RWPE2 (cell line): ENCODE measurements at regions not wholly inside any gene's neighbourhood (a gene's known extent, or its start where the extent isn't known, plus 50 kb on each side); places are given as distances from the start of the nearest gene placed in this dataset.

Source experiments
- ATAC-seq: fragments of 200-7000 bp; cut with Tn5 transposase; 3 replicates; pipeline ENCODE4 v1.9.1; 2021; ENCODE audit warnings: low read depth
- DNase-seq: peaks from one replicate; pipeline ENCODE4 v3.0.0-alpha.2; 2020; ENCODE audit warnings: low spot score
- H3K27ac ChIP-seq: fragments of 450-650 bp; 2 replicates; pipeline ENCODE4 v1.5.1; 2017; ENCODE audit warnings: mild to moderate bottlenecking; ENCODE audit not compliant: poor library complexity, severe bottlenecking
- H3K27me3 ChIP-seq: fragments of 250-450 bp; sonication (Bioruptor Pico); 2 replicates; pipeline ENCODE4 v1.5.1; 2021; ENCODE audit warnings: mild to moderate bottlenecking, moderate library complexity; ENCODE audit not compliant: insufficient read depth, poor library complexity, severe bottlenecking
- H3K36me3 ChIP-seq: fragments of 250-450 bp; sonication (Bioruptor Pico); 2 replicates; pipeline ENCODE4 v1.5.1; 2020; ENCODE audit warnings: low read depth, mild to moderate bottlenecking, moderate library complexity
- H3K4me1 ChIP-seq: fragments of 250-450 bp; sonication (Bioruptor Pico); 2 replicates; pipeline ENCODE4 v1.5.1; 2021; ENCODE audit warnings: mild to moderate bottlenecking, moderate library complexity; ENCODE audit not compliant: insufficient read depth, poor library complexity, severe bottlenecking
- H3K4me3 ChIP-seq: fragments of 250-450 bp; sonication (Bioruptor Pico); 2 replicates; pipeline ENCODE4 v1.5.1; 2021; ENCODE audit warnings: mild to moderate bottlenecking, moderate library complexity; ENCODE audit not compliant: severe bottlenecking
- H3K9me3 ChIP-seq: fragments of 250-450 bp; sonication (Bioruptor Pico); 2 replicates; pipeline ENCODE4 v1.5.1; 2021; ENCODE audit warnings: mild to moderate bottlenecking, moderate library complexity; ENCODE audit not compliant: severe bottlenecking
- TF ChIP-seq, protein P1 (sequence below): fragments of 450-650 bp; IDR thresholded peaks from one replicate; pipeline ENCODE4 v1.5.1; 2017; ENCODE audit warnings: mild to moderate bottlenecking, moderate library complexity; ENCODE audit not compliant: poor library complexity, severe bottlenecking

DNA sequence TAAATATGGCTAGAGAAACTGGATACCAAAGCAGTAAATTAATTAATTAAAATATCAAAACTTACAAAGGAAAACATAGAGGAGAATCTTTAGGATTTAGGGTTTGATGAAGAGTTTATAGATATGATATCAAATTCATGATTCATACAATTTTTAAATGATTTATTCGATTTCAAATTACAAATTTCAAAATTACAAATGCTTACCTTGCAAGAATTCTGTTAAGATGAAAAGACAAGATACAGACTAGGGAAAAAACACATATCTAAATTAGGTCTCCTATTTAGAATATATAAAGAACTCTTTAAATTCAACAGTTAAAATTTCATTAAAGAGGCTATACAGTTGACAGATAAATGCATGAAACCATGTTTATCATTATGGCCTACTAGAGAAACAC, 930.7 kb downstream of the ZPLD1 start:
- DNase-seq (no peak), ATAC-seq (no peak)
- Histone ChIP-seq H3K4me3 (no peak overlapping the region), H3K4me1 (no peaks in the 10 kb centered on the region), H3K27ac (no peak overlapping the region), H3K27me3 (no peaks in the 10 kb centered on the region), H3K36me3 (no peaks in the 10 kb centered on the region), H3K9me3 (no peaks in the 10 kb centered on the region)
- TF ChIP-seq, protein P1, sequence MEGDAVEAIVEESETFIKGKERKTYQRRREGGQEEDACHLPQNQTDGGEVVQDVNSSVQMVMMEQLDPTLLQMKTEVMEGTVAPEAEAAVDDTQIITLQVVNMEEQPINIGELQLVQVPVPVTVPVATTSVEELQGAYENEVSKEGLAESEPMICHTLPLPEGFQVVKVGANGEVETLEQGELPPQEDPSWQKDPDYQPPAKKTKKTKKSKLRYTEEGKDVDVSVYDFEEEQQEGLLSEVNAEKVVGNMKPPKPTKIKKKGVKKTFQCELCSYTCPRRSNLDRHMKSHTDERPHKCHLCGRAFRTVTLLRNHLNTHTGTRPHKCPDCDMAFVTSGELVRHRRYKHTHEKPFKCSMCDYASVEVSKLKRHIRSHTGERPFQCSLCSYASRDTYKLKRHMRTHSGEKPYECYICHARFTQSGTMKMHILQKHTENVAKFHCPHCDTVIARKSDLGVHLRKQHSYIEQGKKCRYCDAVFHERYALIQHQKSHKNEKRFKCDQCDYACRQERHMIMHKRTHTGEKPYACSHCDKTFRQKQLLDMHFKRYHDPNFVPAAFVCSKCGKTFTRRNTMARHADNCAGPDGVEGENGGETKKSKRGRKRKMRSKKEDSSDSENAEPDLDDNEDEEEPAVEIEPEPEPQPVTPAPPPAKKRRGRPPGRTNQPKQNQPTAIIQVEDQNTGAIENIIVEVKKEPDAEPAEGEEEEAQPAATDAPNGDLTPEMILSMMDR = no peak

DNA sequence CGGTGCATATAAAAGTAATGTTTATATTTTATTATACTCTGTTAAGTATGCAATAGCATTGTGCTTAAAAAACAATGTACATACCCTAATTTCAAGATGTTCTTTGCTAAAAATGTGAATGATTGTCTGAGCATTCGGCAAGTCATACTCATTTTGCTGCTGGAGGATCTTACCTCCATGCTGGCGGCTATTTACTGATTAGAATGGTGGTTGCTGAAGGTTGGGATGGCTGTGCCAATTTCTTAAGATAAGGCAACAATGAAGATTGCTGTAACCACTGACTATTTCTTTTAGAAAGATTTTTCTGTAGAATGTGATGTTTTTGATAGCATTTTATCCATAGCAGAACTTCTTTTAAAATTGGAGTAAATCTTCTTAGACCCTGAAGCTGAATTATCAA, 932.7 kb downstream of the ZPLD1 start:
- no peaks in the 10 kb centered on the region for H3K36me3 ChIP-seq
- no peak overlapping the region for H3K4me3 ChIP-seq
- no peak overlapping the region for H3K27ac ChIP-seq
- DNase-seq (no peak), ATAC-seq (no peak)
- no peaks in the 10 kb centered on the region for H3K9me3 ChIP-seq
- no peaks in the 10 kb centered on the region for H3K4me1 ChIP-seq
- no peaks in the 10 kb centered on the region for H3K27me3 ChIP-seq
- TF ChIP-seq, protein P1 = no peak

DNA sequence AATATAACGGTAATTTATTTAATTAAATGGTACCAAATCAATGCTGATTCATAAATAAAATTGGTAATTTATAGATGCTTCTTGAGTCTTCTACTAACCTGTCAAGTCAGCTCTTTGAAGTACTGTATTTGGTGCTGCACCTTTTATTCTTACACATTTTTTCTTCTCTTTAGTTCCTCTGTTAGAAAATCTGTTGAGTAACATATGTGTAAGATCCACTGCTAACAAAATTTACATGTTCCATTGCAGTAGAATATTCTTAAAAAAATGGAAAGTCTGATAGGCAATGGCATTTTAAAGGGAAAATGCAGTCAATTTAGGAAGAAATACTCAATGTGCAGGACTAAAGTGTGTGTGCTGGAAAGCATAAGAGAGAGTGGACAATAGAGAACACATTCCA, 936.6 kb downstream of the ZPLD1 start:
- H3K4me3 ChIP-seq = no peak overlapping the region
- H3K9me3 ChIP-seq = no peaks in the 10 kb centered on the region
- no peaks in the 10 kb centered on the region for H3K27me3 ChIP-seq
- TF ChIP-seq, protein P1 = no peak
- H3K4me1 ChIP-seq = no peaks in the 10 kb centered on the region
- ATAC-seq (no peak), DNase-seq (no peak)
- H3K36me3 ChIP-seq = no peaks in the 10 kb centered on the region
- no peak overlapping the region for H3K27ac ChIP-seq

DNA sequence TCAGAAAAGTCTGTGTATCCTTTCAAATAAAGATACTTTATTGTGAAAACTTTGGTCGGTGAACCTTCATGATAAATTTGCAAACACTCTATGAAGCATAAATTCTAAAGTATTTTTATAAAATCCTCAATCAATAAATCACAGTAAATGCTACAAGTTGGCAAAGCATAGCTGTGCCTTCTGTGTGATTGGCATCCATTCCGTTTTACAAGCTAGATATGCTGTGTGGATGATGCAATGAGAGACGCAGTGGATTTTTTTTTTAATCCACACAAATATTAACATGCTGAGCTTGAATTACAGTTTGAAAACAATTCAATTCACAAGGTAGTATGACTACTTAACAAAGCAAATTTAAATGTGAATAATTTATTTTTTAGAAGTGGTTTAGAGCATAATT, 937.2 kb downstream of the ZPLD1 start:
- H3K36me3 ChIP-seq = no peaks in the 10 kb centered on the region
- H3K27ac ChIP-seq = no peak overlapping the region
- no peak for ATAC-seq
- TF ChIP-seq, protein P1 = no peak
- no peaks in the 10 kb centered on the region for H3K4me1 ChIP-seq
- no peak for DNase-seq
- no peaks in the 10 kb centered on the region for H3K9me3 ChIP-seq
- no peak overlapping the region for H3K4me3 ChIP-seq
- H3K27me3 ChIP-seq = no peaks in the 10 kb centered on the region

DNA sequence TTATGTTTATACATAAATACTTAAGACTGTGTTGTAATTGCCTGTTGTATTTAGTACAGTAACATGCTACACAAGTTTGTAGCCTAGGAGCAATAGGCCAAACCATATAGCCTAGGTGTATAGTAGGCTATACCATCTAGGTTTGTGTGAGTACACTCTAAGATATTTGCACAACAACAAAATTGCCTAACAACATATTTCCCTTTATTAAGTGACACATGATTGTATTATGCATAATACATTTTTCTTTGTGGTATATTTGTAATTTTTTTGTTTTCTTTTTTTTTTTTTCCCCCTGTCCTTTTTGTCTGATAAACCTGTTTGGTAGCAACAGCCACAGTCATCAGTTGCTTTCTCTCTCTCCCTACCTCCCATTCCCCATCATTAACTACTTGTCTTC, 945.6 kb downstream of the ZPLD1 start:
- Histone ChIP-seq H3K27me3 (no peaks in the 10 kb centered on the region), H3K27ac (no peak overlapping the region), H3K4me3 (no peak overlapping the region), H3K9me3 (no peaks in the 10 kb centered on the region), H3K4me1 (no peaks in the 10 kb centered on the region), H3K36me3 (no peaks in the 10 kb centered on the region)
- TF ChIP-seq, protein P1 = no peak
- DNase-seq = no peak
- no peak for ATAC-seq
